C4-2B (cell line): ENCODE measurements at regions not wholly inside any gene's neighbourhood (a gene's known extent, or its start where the extent isn't known, plus 50 kb on each side); places are given as distances from the start of the nearest gene placed in this dataset.
"Not testable (repeated sequence)": the region's sequence is repeated elsewhere in the genome, so short reads cannot be mapped to it uniquely, and the experiment has no call there.

Experiments used
- H3K27ac ChIP-seq: fragments of 450-650 bp; 2 replicates; pipeline ENCODE4 v1.5.1; 2017
- CTCF ChIP-seq: fragments of 450-650 bp; conservative IDR thresholded peaks from 2 replicates; pipeline ENCODE4 v1.5.1; 2017; ENCODE audit warnings: mild to moderate bottlenecking
- ZFX ChIP-seq: fragments of 450-650 bp; IDR thresholded peaks from 2 replicates; pipeline ENCODE4 v1.6.1; 2017

DNA sequence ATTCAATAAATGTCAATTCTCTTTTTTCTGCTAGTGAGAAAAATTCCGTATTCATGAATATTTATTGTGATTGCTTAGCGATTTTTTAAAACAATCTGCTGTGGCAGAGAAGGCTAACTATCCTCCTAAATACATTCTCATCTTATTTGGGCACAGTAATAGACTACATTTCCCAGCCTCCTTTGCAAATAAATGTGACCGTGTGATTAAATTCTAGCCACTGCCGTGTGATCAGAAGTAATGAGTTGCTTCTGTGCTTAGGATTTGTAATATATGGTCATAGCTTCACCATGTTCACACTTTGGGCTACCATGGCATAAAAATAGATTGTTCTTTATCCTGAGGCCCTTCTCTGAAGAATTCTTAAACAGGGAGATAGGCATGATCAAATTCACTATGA is 179.6 kb downstream of the FAM124B start:
- H3K27ac ChIP-seq: no peak overlapping the region
- TF ChIP-seq ZFX (no peak), CTCF (no peak)

DNA sequence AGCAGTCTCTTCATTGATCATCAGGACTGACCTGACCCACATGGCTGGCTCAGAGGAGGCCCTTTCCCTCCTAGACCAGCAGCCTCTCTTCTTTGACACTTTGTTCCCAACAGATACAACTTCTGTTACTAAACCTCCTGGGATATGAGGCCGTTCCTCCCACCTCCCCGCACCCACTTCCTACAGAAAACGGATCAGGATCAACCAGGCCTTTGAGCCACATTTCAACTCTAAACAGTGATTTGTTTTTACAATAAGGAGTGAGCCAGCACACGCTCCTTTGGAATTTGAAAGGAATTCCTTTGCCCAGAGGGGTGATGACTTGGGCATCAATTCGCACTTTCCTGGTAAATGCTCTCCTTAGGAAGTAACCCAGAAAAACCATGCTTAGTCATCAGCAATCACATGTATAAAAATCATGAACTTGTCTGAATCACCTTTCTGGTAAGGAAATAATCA is 180.4 kb downstream of the FAM124B start:
- TF ChIP-seq CTCF (no peak), ZFX (no peak)
- no peak overlapping the region for H3K27ac ChIP-seq

DNA sequence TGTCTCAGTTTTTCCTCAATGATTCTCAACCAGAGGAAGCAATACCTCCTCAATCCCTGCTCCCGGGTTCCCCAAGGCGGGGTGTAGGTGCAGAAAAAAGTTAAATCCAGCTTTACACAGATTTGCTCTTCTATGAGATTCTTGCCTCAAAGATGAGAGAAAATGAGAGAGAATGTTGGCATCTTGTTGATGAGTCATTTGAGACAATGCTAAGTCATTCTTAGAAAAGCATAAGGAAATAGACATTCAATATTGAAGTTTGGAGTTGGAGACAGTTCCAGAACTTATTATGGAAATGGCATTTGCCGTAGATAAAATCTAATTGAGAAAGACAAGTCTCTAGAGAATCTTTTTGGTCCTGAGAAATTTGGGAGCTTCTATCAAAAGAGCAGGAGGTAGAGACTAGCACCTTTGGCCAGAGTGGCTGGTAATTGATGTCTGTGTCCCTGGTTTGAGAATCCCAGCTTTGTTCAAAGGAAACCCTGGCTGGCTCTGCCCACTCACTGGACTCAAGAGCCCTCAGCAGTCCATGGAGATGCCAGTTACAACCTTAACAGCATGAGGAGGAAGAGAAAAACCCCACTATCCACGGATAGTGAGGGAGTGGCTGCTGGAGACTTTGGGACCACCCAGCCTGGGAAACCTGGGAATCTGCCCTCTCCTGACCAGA is 181.2 kb downstream of the FAM124B start:
- no peak overlapping the region for H3K27ac ChIP-seq
- TF ChIP-seq ZFX (no peak), CTCF (no peak)

DNA sequence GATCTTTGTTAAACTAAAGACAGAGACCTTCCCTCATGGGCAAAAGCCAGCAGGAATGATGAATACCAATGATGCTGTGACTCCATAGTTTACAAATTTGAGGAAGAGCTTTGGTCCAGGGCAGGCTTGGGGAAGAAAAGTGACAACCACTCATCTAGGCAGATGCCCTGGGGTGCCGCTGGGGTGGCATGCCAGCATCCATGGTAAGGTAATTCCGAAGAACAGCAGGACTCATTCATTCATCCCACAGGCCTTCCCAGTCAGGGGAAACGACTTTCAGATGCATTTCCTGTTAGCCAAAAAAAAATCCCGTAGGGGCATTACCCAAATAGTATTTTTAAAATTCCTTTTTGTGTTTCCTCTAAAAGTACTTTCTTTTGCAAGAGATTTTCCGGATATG is 180.7 kb upstream of the SERPINE2 start:
- TF ChIP-seq CTCF: no peak
- no peak for TF ChIP-seq ZFX
- no peak overlapping the region for H3K27ac ChIP-seq

DNA sequence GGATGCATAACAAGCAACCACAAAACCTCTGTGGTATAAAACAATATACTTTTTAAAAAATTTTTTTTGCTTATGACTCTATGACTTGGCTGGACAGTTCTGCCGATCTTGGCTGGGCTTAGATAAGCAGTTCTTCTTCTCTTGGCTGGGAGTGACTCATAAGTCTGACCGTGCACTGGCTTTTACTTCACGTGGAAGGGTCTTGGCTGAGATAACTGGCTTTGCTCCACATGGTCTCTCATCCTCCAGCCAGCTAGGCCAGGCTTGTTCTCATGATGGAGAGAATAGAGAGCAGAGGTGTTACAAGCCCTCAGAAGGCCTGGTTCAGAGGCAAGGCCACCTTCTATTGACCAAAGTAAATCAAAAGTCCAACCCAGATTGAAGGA is 178.9 kb upstream of the SERPINE2 start:
- no peak overlapping the region for H3K27ac ChIP-seq
- TF ChIP-seq ZFX (no peak), CTCF (no peak)

DNA sequence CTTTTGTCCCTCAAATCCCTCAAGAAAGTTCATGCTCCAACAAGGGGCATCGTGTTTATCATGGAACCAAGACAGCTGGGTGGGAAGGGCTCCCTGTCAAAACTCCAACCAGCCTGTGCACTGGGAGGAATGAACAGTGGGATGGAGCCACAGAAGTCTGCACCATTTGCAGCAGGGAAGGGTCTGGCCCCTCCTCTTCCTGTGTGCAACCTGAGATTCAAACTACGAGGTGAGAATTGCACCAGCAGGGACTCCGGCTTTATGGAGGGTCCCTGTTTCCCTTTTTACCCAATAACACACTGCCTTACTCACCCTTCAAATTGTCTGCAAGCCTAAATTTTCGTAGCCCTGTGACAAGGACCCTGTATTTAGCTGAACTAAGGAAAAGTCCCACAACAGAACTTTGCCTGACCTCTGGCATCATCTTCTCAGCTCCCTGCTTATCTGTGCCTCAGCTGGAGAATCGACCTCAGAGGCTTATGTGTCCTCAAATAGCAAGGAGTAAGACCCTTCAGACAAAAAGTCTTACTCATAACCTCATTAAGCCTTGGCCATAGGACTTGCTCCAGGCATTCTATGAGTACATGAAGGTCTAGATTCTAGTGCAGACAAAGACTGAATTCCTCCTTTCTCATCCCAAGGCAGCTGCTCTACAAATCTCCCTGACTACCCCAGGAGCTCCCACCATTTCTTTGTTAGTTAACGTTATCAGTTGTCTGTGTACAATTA is 178.3 kb upstream of the SERPINE2 start:
- no peak overlapping the region for H3K27ac ChIP-seq

GRCh38 chr2:224215611-224216010 is 176.5 kb upstream of the SERPINE2 start:
- H3K27ac ChIP-seq: not testable (repeated sequence)

More for the DNA sequence above, 178.3 kb upstream of the SERPINE2 start:
- TF ChIP-seq CTCF (no peak), ZFX (no peak)
